ENCODE measurements at regions not wholly inside any gene's neighbourhood (a gene's known extent, or its start where the extent isn't known, plus 50 kb on each side); places are given as distances from the start of the nearest gene placed in this dataset.

GRCh38 chr11:96760815-96761214 is 371.0 kb downstream of the JRKL start:
- Histone ChIP-seq H3K4me2 (ENCODE audit: low read length) (no peak overlapping the region), H3F3A (ENCODE audit: insufficient read depth, low read length) (no peaks in the 10 kb centered on the region), H3K27ac (ENCODE audit: low read depth, low read length, poor library complexity, severe bottlenecking) (no peak overlapping the region), H3K27me3 (ENCODE audit: insufficient read depth, low read length) (no peaks in the 10 kb centered on the region), H2AFZ (ENCODE audit: low read length) (no peak overlapping the region), H3K9me3 (ENCODE audit: low read length) (no peaks in the 10 kb centered on the region), H3K4me1 (ENCODE audit: insufficient read depth, low read length, severe bottlenecking) (no peaks in the 10 kb centered on the region), H4K20me1 (ENCODE audit: insufficient read depth, low read length) (no peaks in the 10 kb centered on the region), H3K4me3 (ENCODE audit: low read depth, low read length, poor library complexity, severe bottlenecking) (no peak overlapping the region), H3K36me3 (ENCODE audit: insufficient read depth, low read length) (no peaks in the 10 kb centered on the region), H3K9ac (ENCODE audit: low read length) (no peak overlapping the region), H3K9me2 (ENCODE audit: low read depth, low read length) (no peaks in the 10 kb centered on the region), H3K79me2 (ENCODE audit: insufficient read depth, low read length) (no peaks in the 10 kb centered on the region)
- TF ChIP-seq CTCF (IDR thresholded peaks at IDR 0.05; ENCODE audit: low read length) (no peak), EZH2 (IDR thresholded peaks at IDR 0.05; ENCODE audit: borderline replicate concordance, low read length) (no peak)

GRCh38 chr11:96761451-96761850 is 371.6 kb downstream of the JRKL start:
- Histone ChIP-seq H4K20me1 (ENCODE audit: insufficient read depth, low read length) (no peaks in the 10 kb centered on the region), H3K4me2 (ENCODE audit: low read length) (no peak overlapping the region), H3K4me1 (ENCODE audit: insufficient read depth, low read length, severe bottlenecking) (no peaks in the 10 kb centered on the region), H3K9me2 (ENCODE audit: low read depth, low read length) (no peaks in the 10 kb centered on the region), H3K27ac (ENCODE audit: low read depth, low read length, poor library complexity, severe bottlenecking) (no peak overlapping the region), H3K36me3 (ENCODE audit: insufficient read depth, low read length) (no peaks in the 10 kb centered on the region), H3K4me3 (ENCODE audit: low read depth, low read length, poor library complexity, severe bottlenecking) (no peak overlapping the region), H3K9me3 (ENCODE audit: low read length) (no peaks in the 10 kb centered on the region), H3K9ac (ENCODE audit: low read length) (no peak overlapping the region), H3K79me2 (ENCODE audit: insufficient read depth, low read length) (no peaks in the 10 kb centered on the region), H2AFZ (ENCODE audit: low read length) (no peak overlapping the region), H3K27me3 (ENCODE audit: insufficient read depth, low read length) (no peaks in the 10 kb centered on the region), H3F3A (ENCODE audit: insufficient read depth, low read length) (no peaks in the 10 kb centered on the region)
- TF ChIP-seq EZH2 (IDR thresholded peaks at IDR 0.05; ENCODE audit: borderline replicate concordance, low read length), result no peak
- no peak for TF ChIP-seq CTCF (IDR thresholded peaks at IDR 0.05; ENCODE audit: low read length)

- Histone ChIP-seq H3K4me3 (ENCODE audit: low read depth, low read length, poor library complexity, severe bottlenecking) (no peak overlapping the region), H3K4me2 (ENCODE audit: low read length) (no peak overlapping the region), H3K27me3 (ENCODE audit: insufficient read depth, low read length) (no peaks in the 10 kb centered on the region), H3K36me3 (ENCODE audit: insufficient read depth, low read length) (no peaks in the 10 kb centered on the region), H3K9me3 (ENCODE audit: low read length) (no peaks in the 10 kb centered on the region), H3K9me2 (ENCODE audit: low read depth, low read length) (no peaks in the 10 kb centered on the region), H2AFZ (ENCODE audit: low read length) (no peak overlapping the region), H3K79me2 (ENCODE audit: insufficient read depth, low read length) (no peaks in the 10 kb centered on the region), H3K27ac (ENCODE audit: low read depth, low read length, poor library complexity, severe bottlenecking) (no peak overlapping the region), H4K20me1 (ENCODE audit: insufficient read depth, low read length) (no peaks in the 10 kb centered on the region), H3K4me1 (ENCODE audit: insufficient read depth, low read length, severe bottlenecking) (no peaks in the 10 kb centered on the region), H3F3A (ENCODE audit: insufficient read depth, low read length) (no peaks in the 10 kb centered on the region), H3K9ac (ENCODE audit: low read length) (no peak overlapping the region)
- no peak for TF ChIP-seq CTCF (IDR thresholded peaks at IDR 0.05; ENCODE audit: low read length)
- no peak for TF ChIP-seq EZH2 (IDR thresholded peaks at IDR 0.05; ENCODE audit: borderline replicate concordance, low read length)
Observed at GRCh38 chr11:96763244-96763643, 373.4 kb downstream of the JRKL start.
